Right ventricle myocardium superior (tissue), 1 donor: ENCODE measurements at regions not wholly inside any gene's neighbourhood (a gene's known extent, or its start where the extent isn't known, plus 50 kb on each side); places are given as distances from the start of the nearest gene placed in this dataset.
"Not testable (repeated sequence)": the region's sequence is repeated elsewhere in the genome, so short reads cannot be mapped to it uniquely, and the experiment has no call there.

Source experiments
- ATAC-seq: fragments of 200-7000 bp; cut with Tn5 transposase; one replicate; pipeline ENCODE4 v1.9.1; 2020; ENCODE audit warnings: mild to moderate bottlenecking; ENCODE audit not compliant: poor library complexity
- DNase-seq: peaks from one replicate; pipeline ENCODE4 v3.0.0-alpha.2; 2020
- intact Hi-C: fragments of 100-400 bp; cut with DNase I; formaldehyde crosslinking; loops from one replicate; pipeline ENCODE4 v1.11.2; 2022
- donor health status: DM: no; HTN: yes; CAD: no; lungs with severe emphysema.

GRCh38 chr21:13937236-13937635 is 273.5 kb downstream of the LIPI start:
- intact Hi-C loops: no loop called here
- DNase-seq: peak; percentile 26
- no peak for ATAC-seq

DNA sequence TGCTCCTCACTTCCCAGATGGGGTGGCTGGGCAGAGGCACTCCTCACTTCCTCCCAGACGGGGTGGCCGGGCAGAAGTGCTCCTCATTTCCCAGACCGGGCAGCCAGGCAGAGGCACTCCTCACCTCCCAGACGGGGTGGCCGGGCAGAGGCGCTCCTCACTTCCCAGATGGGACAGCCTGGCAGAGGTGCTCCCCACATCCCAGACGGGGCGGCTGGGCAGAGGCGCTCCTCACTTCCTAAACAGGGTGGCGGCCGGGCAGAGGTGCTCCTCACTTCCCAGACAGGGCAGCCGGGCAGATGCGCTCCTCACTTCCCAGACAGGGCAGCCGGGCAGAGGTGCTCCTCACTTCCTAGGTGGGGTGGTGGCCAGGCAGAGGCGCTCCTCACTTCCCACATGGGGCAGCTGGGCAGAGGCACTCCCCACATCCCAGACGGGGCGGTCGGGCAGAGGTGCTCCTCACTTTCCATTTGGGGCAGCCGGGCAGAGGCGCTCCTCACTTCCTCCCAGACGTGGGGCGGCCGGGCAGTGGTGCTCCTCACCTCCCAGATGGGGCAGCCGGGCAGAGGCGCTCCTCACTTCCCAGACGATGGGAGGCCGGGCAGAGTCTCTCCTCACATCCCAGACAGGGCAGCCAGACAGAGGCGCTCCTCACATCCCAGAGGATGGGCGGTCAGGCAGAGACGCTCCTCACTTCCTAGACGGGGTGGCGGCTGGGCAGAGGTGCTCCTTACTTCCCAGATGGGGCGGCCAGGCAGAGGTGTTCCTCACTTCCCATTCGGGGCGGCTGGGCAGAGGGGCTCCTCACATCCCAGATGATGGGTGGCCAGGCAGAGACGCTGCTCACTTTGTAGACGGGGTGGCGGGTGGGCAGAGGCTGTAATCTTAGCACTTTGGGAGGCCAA is 274.5 kb downstream of the LIPI start:
- peak; percentile 35 for DNase-seq
- ATAC-seq, intact Hi-C loops: not testable (repeated sequence)

- peak; percentile 20 for DNase-seq
- intact Hi-C loops, ATAC-seq: not testable (repeated sequence)
Observed at GRCh38 chr21:13935396-13936032, 275.2 kb downstream of the LIPI start.

GRCh38 chr21:13934887-13935342 is 275.8 kb downstream of the LIPI start:
- intact Hi-C loops, ATAC-seq, DNase-seq: not testable (repeated sequence)

- intact Hi-C loops, ATAC-seq, DNase-seq: not testable (repeated sequence)
Observed at GRCh38 chr21:13923175-13923574, 287.6 kb downstream of the LIPI start.

GRCh38 chr21:13921455-13921854 is 289.3 kb downstream of the LIPI start:
- DNase-seq, ATAC-seq, intact Hi-C loops: not testable (repeated sequence)

- DNase-seq, intact Hi-C loops, ATAC-seq: not testable (repeated sequence)
Observed at GRCh38 chr21:13907385-13907784, 297.8 kb downstream of the POTED start.

DNA sequence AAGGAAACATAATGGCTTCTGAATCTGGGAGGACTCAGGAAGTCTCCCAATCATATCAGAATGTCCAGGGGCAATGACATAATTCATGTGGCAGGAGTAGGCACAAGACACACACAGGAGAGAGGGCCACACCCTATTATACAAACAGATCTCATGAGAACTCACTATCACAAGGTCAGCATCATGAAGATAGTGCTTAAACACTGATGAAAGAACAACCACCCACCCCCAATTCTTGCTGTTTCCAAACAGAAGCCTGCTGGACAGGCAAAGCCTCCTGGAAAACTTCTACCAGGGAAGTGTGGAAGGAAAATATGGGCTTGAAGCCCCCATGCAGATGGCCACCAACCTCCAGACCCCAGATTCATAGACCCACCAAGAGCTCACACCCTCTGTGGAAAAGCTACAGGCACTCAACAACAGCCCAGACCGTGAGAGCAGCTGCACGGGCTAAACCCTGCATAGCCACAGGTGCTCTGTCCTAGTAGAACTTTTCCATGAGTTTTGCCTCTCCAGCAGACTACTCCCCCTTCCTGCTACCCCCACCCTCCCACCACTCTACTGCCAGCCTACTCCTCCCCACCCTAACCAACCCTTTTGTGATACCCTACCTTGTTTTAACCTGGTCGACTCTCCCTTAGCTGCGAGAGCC is 287.1 kb downstream of the POTED start:
- intact Hi-C loops, ATAC-seq, DNase-seq: not testable (repeated sequence)

DNA sequence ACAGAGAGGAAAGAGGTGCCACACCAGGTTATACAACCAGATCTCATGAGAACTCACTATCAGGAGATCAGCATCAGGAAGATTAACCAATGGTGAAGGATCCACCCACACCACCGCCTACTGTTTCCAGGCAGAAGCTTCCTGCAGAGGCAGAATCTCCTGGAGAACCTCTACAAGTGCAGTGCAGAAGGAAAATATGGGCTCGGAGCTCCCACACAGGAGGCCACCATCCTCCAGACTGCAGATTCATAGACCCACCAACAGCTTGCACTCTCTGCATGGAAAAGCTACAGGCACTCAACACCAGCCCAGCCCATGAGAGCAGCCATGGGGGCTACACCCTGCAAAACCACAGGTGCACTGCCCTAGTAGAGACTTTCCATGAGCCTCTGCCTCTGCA is 284.0 kb downstream of the POTED start:
- intact Hi-C loops, DNase-seq, ATAC-seq: not testable (repeated sequence)

DNA sequence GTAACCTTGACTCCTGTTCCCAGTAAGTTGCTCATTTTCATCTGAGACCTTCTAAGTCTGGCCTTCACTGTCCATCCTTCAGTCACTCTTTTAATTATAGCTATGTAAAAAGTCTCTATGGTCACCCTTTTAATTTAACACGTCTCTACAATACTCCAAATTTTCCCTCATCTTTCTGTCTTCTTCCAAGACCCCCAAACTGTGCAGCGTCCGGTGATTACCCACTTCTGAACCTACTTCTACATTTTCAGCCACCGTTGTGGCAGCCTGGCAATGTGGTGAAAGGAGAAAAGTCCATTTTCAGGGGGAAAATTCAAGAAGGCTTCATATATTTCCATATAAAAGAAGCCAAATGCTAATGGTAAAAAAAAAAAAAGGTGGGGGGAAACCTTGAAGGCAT is 283.4 kb downstream of the POTED start:
- ATAC-seq, DNase-seq, intact Hi-C loops: not testable (repeated sequence)

- intact Hi-C loops, ATAC-seq: not testable (repeated sequence)
Observed at GRCh38 chr21:13892146-13892751, 282.7 kb downstream of the POTED start.

DNA sequence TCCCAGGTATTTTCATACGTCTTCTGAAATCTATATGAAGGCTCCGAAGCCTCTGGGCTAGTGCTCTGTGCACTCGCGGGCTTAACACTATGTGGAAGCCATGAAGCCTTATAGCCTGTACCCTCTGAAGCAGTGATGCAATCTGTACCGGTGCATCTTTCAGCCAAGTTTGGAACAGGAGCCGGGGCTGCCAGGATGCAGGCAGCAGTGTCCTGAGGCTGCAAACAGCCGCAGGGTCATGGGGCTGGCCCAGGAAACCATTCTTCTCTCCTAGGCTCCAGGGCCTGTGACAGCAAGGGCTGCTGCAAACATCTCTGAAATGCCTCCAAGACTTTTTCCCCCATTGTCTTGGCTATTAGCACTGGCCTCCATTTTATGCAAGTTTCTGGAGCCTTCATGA is 279.6 kb downstream of the POTED start:
- ATAC-seq, DNase-seq, intact Hi-C loops: not testable (repeated sequence)

More at GRCh38 chr21:13892146-13892751, 282.7 kb downstream of the POTED start:
- DNase-seq: not testable (repeated sequence)

DNA sequence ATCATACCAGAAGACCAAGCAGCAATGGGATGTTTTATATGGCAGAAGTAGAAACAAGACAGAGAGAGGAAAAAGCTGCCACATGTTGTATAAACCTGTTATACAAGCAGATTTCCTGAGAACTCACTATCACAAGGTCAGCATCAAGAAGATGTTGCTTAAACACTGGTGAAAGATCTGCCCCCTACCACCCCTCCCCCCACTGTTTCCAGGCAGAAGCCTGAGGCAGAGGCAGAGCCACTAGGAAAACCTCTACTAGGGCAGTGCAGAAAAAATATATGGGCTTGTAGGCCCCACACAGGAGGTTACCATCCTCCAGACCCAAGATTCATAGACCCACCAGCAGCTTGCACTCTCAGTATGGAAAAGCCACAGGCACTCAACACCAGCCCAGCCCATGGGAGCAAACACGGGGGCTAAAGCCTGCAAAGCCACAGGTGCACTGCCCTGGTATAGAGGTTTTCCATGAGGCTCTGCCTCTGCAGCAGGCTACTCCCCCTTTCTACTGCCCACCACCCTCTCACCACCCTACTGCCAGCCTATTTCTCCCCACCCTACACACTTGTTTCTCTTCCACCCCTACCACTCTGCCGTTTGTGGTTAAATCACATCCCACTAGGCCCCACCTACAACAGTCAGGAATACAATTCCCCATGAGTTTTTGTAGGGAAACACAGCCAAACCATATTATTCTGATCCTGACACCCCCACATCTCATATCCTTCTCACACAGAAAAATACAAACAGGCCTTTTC is 274.2 kb downstream of the POTED start:
- intact Hi-C loops, ATAC-seq, DNase-seq: not testable (repeated sequence)

DNA sequence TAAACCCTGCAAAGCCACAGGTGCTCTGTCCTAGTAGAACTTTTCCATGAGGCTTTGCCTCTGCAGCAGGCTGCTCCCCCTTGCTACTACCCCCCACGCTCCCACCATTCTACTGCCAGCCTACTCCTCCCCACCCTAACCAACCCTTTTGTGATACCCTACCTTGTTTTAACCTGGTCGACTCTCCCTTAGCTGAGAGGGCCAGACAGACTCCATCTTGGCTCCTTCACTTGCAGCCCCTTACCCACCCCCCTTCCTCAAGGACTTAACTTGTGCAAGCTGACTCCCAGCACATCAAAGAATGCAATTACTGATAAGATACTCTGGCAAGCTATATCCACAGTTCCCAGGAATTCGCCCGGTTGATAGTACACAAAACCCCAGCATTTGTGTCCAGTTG is 267.9 kb downstream of the POTED start:
- intact Hi-C loops, ATAC-seq, DNase-seq: not testable (repeated sequence)

DNA sequence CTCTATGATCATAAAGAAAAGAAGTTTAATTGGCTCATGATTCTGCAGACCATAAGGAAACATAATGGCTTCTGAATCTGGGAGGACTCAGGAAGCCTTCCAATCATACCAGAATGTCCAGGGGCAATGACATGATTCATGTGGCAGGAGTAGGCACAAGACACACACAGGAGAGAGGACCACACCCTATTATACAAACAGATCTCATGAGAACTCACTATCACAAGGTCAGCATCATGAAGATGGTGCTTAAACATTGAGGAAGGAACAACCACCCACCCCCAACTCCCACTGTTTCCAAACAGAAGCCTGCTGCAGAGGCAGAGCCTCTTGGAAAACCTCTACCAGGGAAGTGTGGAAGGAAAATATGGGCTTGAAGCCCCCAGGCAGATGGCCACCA is 267.4 kb downstream of the POTED start:
- ATAC-seq, DNase-seq, intact Hi-C loops: not testable (repeated sequence)

- ATAC-seq, intact Hi-C loops, DNase-seq: not testable (repeated sequence)
Observed at GRCh38 chr21:13874001-13874400, 264.4 kb downstream of the POTED start.

GRCh38 chr21:13854638-13855037 is 245.1 kb downstream of the POTED start:
- ATAC-seq (no peak), DNase-seq (no peak)
- intact Hi-C loops: no loop called here

DNA sequence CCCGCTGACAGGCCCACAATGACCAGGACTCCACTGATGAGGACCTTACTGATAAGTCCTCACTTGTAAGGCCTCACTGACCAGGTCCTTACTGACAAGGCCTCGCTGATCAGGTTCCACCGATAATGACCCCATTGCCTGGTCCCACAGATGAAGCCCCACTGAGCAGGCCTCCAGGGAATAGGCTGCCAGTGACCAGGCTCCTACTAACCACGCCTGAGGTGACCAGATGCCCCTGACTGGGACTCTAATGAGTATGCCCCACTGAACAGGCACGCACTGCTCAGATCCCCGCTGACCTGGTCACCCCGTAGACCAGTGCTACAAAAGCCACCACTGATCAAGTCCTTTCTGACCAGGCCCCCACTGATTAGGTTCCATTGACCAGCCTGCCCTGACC is 241.2 kb downstream of the POTED start:
- intact Hi-C loops, ATAC-seq, DNase-seq: not testable (repeated sequence)
